Daoy (cell line): ENCODE measurements at regions not wholly inside any gene's neighbourhood (a gene's known extent, or its start where the extent isn't known, plus 50 kb on each side); places are given as distances from the start of the nearest gene placed in this dataset.
"Not testable (repeated sequence)": the region's sequence is repeated elsewhere in the genome, so short reads cannot be mapped to it uniquely, and the experiment has no call there.

Source experiments
- DNase-seq: peaks from one replicate; pipeline ENCODE4 v3.0.0-alpha.2; 2015; ENCODE audit warnings: low read depth

DNA sequence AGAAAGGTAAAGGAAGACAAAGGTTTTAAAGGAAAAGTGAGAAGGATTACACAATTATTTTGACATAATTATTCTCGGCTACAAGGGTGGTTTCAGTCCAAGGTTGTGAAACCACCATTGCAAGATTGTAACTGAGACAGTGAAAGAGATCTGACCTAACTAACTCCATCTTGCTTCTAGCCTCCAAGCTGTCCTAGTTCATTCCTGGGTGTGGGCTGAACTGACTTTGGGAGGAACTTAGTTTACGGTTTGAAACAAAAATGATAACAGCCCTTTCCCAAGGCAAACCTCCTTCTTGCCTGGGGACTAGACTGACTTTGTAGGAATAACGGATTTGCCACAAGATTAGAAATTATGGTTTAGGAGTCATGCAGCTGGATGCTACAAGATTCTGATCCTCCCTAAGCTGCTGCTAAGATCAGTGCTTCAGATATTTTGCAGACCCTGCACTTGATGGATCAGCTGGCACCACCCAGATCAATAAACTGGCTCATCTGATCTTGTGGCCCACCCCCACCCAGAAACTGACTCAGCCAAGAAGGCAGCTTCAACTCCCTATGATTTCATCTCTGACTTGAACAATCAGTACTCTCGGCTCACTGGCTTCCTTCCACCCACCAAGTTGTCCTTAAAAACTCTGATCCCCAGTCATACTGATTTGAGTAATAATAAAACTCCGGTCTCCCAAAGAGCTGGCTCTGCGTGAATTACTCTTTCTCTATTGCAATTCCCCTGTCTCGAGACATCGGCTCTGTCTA is 57.7 kb upstream of the AADACL2 start:
- DNase-seq, result no peak

DNA sequence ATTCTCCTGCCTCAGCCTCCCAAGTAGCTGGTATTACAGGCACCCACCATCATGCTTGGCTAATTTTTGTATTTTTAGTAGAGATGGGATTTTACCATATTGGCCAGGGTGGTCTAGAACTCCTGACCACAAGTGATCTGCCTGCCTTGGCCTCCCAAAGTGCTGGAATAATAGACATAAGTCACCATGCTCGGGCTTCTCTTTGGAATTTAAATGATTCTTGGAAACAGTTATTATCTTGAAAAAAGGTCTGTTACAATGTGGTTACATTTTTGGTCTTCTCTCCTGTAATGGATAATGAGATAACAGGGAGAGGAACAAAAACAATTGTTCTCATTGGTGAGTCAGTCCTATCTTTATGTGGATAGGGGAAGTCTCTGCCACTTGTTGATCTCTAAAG is 59.8 kb upstream of the AADACL2 start:
- no peak for DNase-seq

DNA sequence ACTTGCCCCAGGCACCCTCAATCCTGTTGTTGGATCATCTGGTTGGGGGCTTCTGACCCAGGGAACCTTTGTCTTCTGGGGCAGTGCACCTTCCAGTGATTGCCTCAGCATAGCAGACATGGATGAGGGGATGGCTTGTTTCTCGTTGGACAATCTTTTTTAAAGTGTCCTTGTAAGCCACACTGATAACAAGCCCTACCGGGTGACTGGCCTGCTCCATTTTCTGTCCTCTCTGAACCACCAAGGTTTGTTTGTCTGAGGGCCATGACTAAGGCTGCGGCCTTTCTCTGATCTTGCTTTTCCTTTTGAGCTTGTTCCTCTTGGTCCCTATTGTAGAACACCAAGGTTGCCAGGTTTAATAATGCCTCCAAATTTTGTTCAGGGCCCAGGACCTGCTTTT is 66.0 kb upstream of the AADACL2 start:
- DNase-seq, result not testable (repeated sequence)

DNA sequence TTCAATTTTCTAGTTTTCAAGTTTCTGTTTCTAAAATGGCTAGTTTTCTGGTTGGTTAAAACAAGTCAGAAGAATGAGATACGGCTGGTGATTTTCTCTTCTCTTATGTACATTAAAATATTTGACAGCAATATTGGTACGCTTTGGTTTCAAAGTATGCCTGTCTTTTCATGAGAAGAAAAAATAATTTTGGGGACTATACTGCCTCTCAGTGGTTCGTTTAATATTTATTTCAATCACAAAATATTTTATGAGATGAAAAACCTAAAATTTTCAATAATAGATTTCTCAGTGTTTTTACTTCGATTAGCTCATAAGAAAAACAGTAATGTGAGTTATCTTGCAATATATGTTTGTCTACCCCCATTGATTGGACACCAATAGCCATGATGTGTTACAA is 72.8 kb upstream of the AADACL2 start:
- no peak for DNase-seq

DNA sequence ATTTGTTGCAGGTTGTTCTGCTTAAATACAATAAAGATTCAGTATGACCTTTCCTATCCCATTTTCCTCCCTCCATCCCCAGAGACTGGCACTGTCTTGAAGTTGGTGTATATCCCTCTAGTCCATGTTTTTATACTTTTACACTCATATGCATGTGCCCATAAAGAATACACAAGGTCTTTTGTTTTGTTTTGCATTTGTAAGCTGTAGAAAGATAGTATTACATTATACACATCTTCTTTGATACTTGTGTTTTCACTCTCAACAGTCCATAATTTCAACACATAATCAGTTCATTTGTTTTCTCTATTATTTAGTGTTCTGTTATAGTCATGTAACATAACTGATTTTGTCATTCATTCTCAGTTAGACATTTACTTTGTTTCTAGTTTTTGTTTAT is 88.7 kb upstream of the AADACL2 start:
- DNase-seq, result no peak

DNA sequence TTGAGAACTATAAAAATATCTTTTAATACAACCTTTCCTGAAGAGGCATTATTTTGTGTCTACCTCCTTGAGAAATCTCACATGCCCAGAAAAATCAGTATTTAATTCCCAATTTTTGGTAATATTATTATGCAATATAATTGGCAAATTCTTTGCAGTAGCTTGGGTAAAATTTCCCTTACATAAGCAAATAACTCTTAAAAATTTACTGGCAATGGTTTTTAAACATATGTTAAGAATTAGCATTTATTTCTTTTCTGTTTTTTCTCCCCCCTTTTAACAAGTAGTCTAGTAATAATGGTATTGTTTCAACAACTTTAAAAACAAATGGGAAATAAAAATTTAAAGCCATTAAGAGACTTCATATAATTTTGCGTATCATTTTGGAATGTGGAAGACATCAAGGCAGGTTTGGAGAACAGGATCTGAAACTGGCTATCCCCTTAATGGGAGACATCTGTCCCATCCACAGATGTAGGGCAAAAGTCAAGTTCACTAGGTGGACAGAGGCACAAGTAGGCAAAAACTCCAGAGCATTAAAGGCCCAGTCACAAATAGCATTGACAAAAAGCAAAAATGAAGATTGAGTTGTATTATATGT is 89.6 kb upstream of the AADACL2 start:
- DNase-seq, result no peak

DNA sequence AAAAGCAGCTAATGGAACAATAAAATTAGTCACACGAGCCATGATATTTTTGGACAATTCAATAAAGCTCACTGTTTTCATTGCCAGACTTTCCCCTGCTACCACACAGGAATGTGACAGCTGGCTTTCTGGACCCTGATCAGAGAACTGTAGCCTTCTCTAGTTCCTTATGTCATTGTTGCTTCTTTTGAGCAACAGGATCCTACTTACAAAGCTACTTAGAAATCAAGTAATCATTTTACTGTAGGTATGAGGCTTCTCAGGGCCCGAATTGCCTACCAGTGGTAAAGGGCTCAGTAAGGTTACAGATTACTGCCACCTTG is 94.3 kb upstream of the AADACL2 start:
- DNase-seq, result no peak

DNA sequence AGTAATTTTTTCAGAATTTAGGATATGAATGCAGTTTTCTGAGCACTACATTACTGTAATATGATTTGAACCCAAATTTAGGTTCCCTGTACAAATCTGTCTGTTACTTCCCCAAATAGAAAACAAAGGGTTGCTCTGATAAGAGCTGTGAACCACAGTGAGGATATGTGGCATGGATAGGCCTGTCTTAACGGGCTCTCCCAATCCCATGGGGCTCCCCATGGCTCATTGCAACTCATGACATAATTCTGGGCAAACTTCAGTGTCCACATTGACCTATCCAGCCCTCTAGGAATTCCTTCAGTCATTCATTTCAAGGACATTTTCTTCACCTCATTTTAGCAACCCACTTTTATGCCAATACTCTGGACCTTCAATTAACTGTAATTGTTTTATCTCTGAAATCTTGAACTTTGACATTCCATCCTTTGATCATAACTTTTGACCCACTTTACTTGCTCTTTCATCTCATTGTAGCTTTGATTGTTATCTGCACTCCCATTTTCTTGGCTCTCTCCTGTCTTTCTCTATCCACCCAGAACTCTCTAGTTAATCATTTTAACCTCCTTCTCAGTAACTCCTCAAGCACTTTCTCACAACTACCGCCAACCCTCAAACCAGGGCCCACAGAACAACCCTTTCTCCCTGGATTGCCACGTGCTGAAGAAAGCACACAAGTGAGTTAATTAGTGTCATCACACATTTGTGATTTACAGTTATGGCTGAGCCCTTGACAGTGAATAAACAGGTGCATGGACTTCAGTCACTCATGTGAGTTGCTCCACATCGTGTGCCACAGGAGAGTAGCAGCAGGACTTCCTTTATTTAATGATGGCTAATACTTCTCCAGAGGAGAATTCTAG is 94.9 kb upstream of the AADACL2 start:
- DNase-seq, result no peak

DNA sequence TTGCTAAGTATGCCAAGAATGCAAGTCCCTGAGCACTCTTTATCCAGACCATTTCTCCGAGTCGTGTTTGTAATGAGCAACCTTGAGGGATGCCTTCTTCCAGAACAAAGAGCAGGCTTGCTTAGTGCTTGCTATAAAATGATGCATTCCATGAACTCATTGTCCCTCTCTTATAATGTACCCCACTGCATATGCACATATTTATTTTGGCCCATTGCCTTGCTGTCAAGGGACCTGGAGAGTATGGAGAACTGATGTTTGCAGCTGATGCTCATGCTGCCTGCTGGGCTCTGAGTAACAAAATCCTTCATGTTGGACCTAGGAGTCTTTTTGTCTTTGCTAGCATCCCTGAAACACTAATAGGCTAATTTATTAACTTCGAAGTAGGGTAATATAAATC is 97.8 kb upstream of the AADACL2 start:
- no peak for DNase-seq

DNA sequence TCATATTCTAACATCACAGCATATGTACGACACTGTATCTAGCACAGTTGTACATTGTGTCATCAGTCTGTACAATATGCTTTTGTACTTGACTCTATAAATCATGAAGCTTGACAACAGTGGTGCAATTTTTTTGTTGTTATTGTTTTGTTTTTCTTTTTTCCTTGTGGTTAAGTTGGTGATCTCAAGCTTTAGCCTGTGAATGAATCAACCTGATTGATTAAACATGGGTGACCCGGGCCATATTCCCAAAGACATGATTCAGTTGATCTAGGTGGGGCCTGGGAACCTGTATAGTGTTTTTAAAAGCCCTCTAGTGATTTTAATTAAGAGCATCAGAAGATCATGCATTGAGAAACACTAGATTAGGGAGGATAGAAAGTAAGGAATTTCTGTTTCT is 101.8 kb upstream of the AADACL2 start:
- no peak for DNase-seq

DNA sequence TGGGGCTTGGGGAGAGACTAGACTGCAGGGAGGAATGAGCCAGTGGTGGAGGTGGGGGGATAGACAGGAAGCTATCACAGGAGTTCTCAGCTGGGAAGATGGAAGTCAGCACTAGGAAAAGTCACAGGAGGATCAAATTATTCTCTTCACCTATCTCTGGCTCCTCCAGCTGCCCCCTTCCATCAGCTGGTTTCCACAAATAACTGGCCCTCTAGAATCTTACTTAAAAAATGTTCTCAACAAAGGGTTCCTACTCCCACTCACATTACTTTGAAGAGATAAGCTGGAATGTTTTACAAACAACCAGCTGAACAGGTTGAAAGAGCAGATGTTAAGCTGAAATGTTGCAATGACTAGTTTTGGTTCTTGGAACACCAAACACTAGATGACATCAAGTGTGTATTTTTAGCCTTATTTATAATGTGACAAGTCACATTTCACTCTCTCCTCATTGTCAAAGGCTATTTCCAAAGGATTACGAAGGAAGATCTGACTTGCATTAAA is 102.7 kb upstream of the AADACL2 start:
- no peak for DNase-seq

DNA sequence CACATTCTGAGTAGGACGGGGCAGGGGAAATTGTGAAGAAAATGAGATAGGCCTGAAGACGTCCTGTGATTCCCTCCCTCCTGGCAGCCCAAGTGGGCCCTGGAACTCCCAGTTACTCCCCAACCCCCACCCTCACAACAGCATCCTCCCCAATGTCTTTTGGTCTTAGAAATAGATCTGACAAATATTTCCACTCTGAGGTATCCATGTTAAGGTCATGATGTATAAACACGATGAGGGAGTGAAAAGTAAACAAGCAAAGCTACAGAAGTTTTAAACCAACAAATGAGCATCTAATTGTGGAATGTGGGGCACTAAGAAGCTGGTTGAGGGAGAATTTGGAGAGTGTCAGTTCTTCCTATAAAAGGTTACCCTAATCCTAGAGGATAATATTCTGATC is 103.7 kb upstream of the AADACL2 start:
- DNase-seq, result no peak

DNA sequence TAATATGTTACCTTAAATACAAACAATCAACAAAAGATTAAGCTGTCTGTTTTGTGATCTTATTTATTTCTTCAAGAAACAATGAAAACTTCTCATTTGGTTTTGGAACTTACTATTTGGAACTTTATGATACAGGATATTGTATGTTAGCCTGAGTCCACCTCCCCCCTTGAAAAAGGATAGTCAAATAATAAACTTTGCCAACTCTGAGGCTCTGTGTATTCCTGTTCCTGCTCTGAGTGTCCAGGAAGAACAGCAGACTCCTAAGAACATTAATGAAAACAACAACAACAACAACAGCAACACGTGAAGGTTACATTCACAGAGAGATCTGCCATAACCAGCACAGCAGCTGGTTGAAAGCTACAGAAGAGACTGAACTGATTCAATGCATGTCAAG is 108.1 kb upstream of the AADACL2 start:
- DNase-seq, result no peak

DNA sequence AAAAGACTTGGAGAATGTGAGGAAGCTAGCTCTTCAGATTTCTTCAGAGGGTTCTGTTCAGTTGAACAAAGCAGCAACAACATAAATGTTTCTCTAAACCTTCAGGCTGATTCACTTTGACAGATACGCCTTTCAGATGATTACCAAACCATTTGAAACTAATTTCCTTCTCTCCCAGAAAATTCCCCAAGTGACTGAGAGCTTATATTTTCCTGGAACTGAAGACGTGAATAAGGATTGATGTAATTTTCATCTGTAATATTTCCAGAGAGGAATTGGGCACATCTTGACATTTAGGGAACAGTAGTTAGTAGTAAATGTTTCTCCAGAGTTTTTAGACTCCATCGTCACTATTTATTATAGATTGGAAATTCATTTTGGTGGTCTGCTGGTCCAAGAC is 108.6 kb upstream of the AADACL2 start:
- DNase-seq, result no peak

DNA sequence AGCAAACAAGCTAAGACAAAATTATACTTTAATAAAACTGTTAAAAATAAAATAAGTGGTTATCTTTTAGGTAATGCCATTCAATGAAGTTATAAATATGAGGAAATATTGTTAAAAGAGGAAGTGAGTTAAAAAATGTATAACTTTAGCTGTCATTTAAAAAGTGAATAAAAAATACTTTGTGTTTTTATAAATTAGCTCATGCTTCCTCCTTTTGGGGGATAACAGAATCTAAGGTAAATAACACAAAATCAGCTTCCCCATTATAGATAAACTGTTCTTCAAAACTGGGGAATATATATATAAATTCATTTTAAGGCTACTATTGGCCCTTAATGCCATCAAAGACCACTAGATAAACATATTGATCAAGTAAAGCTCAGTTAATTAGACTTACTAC is 113.7 kb upstream of the AADACL2 start:
- DNase-seq, result no peak

DNA sequence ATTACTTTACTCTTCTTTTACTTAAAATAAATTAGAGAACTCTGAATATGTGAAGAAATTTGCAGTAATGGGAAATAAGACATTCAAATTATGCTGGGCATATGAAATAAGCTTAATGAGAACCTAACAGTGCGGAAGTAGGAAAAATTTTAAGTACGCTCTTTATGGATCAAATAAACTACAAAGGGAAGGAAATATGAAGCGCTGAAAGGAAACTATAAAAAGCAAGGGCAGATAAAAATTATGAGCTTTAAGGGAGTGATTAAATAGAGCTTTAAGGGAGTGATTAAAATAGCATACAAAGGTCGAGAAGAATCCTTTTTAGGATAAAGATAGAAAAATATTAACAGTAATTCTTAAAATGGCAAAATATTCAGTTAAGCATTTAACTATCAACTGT is 118.3 kb upstream of the AADACL2 start:
- DNase-seq, result no peak

DNA sequence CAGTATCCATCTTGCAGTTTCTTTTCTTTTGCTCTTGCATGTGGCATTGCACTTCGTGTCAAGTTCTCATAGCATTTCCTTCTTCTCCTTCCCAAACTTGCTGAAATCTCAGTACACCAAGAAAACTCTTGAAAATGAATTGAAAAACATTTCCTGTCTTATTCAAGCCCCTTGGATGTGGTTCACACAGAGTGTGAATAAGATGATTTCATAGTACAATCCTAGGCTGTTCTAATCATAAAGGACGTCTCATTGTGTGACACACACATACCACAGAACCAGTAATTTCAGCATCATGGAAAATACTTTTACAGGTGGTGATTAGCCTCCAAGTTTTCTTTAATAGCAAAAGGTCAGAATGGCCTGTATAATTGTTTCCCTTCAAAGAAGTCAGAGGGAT is 121.6 kb upstream of the AADACL2 start:
- no peak for DNase-seq

DNA sequence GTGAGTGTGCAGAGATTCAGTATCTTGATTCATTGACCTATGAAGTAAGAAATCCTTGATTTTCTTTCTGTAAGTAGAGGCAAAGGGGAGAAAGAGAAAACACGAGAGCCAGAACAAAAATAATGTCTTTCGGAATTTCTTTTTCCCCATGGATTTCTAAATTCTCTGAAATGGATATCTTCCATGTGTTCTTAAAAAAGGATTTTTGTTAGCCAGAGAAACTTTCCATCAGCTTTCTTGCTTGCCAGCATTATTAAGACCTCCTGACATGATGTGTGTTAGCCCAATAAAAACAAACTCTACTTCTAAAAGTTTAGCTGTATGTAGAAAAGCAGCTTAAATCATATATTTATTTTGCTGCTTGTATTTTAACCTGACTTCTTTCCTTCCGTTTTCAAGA is 122.3 kb upstream of the AADACL2 start:
- no peak for DNase-seq

DNA sequence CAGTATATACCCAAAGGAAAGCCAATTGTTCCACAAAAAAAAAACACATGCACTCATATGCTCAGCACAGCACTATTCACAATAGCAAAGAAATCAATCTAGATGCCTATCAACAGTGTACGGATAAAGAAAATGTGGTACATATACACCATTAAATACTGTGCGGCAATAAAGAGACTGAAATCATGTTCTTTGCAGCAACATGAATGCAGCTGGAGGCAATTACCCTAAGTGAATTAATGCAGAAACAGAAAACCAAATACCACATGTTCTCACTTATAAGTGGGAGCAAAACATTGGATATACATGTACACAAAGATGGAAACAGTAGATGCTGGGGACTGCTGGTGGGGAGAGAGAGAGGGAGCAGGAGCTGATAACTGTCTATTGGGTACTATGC is 124.2 kb upstream of the AADACL2 start:
- no peak for DNase-seq

DNA sequence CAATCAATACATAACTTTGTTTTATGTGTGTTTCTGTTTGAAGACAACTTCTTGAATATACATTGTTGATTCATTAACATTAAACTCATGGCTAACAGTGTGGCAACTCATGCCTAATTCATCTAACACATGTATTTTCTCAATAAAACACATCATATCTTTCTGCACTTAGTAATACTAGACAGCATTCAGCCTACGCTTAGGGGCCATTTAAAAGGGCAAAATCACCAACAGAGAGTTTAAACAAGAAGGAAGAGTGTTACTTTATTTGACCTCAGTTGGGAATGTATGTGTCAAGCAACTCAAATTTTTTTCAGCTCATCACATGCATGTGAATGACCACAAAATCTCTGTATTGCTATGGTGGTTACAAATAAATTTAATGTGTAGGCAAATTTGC is 128.8 kb upstream of the AADACL2 start:
- no peak for DNase-seq

DNA sequence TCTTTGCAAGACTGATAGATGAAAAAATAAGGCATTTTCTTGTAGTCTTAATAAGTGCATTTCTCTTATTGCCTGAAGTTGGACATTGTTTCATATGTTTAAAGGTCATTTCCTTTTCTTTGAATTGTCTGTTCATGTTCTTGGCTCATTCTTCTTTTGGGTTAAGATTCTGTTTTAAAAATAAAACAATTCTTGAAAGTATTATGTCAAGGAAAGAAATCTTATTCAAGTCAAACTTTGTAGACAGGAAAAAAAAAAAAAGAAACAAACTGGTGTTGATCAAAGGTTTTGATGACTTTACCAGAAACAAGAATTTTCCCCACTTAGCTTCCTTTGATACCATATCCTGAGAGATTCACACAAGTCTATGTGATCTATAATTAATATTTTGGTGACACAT is 132.9 kb upstream of the AADACL2 start:
- no peak for DNase-seq

DNA sequence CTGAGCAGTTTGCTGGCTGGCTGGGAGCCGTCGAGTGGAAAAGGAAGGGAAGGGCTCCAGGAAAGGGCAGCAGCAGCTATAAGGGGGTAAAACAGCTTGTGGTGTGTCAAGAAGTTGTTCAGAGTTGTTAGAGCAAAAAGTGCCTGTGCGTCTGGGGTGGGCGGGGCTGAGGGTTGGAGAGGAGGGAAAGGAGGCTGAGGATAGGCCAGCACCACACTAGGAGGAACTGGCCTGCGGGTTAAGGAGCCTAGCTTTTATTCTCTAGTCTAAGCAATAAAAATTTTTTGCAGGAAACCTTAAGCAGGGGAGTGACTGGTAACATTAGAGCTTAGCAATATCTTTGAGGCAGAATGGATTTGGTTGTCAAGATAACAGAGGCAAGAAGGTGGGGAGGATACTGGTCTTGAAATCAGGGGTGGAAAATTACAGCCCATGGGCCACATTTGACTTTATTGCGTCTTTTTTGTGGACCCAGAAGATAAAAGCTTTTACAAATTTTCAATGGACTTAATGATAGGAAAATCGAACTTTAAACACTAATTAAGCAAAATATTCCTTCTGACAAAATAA is 134.5 kb upstream of the AADACL2 start:
- DNase-seq, result no peak

DNA sequence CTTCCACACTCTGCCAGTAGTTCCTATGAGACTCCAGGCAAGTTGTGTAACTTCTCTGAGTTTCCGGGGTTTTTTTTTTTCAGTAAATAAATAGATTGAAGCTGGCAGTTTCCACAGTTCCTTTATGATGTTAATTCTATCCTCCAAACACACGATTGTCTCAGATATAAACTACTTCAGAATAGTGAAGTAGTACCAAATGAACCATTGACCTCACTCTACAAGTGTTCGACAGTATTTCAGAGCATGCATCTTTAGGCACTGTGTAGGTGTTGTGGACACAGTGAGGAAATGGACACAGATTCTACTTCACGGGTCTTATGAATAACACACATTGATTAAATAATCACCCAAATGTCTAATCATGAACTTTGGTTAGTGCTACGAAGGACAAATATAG is 136.1 kb upstream of the IGSF10 start:
- DNase-seq, result no peak
